ENCODE measurements at regions not wholly inside any gene's neighbourhood (a gene's known extent, or its start where the extent isn't known, plus 50 kb on each side); places are given as distances from the start of the nearest gene placed in this dataset.
"Not testable (repeated sequence)": the region's sequence is repeated elsewhere in the genome, so short reads cannot be mapped to it uniquely, and the experiment has no call there.

DNA sequence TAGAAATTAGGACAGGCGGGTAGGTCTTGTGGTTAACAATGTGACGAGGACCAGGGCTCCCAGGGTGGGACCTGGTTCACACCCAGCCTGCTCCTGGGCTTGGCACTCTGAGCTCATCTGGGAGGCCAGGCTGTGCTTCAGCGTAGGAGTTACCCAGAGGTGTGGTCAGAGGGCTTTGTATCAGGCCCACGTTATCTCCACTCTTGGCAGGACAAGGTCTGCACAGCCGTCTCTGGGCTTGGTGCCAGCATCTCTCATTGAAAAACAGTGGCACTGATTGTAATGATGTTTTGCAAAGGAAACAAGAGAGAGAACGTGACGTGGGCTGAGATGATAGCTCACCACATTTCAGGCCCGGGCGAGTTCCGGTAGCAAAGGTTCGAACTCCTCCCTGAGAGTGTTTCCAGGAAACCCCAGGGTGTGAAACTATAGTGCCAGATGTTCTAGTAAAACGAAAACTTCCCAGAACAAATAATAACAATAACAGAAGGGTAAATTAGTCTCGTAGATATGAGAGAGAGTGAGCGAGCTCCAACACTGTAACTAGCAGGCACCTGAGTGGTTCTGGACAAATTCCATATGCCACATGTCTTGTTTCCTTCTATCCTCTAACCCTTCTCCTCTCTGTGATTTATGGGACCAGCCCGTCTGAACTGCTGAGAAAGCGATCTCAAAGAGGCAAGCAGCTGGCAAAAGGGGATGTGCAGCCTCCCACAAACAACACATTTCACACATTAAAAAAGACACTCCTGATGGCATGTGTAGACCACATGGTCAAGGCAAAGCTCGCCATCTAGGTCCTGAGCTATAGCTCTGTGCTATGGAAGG is 227.3 kb downstream of the KTN1 start:
- peak; percentile 6 for DNase-seq (ENCODE audit: low spot score)

DNA sequence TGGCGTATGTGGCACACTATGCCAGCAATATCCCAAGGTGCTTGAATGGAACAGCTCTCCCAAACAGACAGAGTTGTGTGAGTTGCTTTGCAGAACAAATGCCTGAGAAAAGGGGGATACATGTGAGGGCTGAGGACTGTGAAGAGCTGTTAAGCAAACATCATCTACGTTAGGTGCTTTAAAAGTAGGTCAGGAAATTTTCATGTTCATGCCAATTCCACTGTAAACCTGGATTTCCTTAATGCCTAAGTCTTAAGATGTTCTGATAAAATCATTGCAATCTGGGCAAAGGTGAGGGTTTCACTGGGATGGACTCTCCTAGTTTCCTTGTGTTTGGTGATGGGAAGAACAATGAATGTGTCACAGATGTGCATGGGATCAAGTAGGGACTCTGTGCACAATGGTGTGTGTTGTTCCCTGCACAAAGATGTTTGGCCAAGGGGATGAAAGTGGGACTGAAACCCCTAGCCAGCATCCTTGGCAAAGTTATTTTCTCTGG is 227.9 kb downstream of the KTN1 start:
- no peak for DNase-seq (ENCODE audit: low spot score)

DNA sequence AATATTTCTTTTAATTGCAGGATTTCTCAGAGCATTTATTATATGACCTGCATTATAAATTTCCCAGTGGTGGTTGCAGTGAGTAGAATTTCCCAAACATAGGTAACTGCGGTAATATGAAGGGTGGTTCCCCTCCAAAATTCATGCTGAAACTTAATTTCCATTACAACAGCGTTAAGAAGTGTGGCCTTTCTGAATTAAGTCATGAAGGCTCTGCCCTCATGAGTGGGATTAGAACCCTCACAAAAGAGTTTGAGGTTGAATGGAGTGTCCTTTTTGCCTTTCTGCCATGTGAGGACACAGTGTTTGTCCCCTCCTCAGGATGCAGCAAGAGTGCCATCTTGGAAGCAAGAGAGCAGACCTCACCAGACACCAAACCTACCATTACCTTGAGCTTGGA is 233.6 kb downstream of the KTN1 start:
- no peak for DNase-seq (ENCODE audit: low spot score)

DNA sequence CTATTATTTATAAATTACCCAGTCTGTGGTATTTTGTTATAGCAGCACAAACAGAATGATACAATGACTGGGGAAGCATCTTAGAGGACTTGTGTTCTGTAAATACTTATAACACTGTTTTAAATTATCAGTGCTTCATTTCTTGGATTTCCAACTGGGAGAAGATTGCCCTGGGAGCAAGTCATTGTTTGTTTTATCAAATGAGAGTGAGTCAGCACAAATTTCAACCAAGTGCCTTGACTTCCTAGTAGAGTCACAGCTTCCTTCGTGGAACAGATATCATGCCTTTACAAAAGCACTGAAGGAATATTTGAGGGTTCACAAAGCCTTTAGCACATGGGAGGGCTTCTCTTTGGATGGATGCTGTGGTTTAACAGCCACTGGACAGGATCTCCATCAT is 234.1 kb downstream of the KTN1 start:
- DNase-seq (ENCODE audit: low spot score), result no peak

DNA sequence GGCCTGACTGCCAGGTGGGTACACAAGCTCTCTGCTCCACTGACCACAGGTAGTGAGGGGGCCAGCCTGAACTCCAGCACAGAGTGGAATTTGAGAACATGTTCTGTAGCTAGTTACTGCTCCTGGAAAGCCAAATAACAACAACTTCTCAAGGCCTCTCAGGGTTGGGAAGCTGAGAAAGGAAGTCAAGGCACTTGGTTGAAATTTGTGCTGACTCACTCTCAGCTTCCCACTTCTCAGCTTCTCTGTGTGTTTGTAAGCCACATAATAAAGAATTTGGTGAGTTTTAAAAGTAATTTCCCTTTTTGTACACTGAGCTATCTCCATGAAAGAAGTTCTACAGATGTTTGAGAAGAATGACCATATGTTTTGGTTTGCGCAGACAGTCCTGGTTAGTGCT is 234.9 kb downstream of the KTN1 start:
- no peak for DNase-seq (ENCODE audit: low spot score)

DNA sequence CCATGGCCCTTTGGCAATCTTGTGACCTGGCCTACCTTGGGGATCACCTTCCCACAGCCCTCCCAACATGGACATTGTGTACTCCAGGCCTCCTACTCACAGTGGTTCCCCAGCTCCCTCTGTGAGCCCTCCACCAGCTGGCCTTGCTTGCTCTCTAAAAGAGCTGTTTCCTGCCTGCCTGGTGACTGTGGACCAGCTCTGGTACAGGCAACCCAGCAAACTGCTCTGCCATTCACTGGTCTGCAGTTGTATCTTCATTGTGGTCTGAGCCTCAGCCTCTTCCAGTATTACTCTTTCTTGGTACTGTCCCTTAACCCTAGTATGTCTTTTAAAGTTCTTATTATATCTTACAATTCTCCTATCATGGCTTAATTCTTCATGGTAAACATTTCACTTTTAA is 236.2 kb downstream of the KTN1 start:
- no peak for DNase-seq (ENCODE audit: low spot score)

DNA sequence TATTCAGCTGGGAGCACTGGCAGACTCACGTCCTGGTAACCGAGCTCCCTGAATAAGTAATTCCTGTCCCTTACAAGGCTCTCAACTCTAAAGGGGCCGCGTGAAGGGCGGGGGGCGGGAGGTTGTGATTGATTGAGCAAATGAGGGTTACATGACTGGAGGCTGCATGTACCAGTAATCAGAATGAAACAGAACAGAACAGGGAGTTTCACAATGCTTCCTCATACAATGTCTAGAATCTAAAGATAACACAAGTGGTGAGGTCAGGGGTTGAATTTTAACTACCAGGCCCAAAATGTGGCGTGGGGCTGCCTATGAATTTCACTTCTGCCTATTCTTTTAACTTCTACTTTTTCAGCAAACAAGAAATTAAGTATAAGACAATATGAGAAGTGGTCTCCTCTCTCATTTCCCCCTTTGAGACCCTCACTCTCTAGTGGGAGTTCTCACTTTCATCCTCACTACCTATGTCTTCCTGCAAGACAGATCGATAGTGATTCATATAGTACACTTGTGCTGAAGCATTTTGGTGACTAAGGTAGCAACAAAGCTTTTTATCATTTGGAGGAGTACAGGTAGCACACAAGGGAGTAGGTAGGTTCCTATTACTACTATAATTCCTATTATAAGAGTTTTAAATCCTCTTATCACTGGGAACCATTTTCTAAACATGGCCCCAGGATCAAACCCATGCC is 239.8 kb downstream of the KTN1 start:
- no peak for DNase-seq (ENCODE audit: low spot score)

DNA sequence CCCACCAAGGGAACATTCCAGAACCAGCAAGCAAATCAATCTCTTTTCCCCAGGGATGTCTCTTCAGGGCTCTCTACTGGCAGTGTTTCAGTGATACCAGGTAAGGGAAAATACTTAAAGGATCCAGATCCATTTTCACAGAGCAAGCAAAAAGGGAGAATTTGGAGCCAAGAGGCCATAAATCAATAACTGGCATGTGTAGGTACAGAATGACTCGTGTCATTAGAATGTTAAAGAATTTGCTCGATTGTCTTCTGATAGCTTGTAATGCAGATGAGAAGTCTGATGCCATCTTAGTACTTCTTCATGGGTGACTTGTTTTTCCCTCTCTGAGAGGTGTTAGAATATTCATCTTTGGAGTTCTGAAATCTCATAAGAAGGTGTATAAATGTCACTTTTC is 242.9 kb downstream of the KTN1 start:
- DNase-seq (ENCODE audit: low spot score), result no peak

DNA sequence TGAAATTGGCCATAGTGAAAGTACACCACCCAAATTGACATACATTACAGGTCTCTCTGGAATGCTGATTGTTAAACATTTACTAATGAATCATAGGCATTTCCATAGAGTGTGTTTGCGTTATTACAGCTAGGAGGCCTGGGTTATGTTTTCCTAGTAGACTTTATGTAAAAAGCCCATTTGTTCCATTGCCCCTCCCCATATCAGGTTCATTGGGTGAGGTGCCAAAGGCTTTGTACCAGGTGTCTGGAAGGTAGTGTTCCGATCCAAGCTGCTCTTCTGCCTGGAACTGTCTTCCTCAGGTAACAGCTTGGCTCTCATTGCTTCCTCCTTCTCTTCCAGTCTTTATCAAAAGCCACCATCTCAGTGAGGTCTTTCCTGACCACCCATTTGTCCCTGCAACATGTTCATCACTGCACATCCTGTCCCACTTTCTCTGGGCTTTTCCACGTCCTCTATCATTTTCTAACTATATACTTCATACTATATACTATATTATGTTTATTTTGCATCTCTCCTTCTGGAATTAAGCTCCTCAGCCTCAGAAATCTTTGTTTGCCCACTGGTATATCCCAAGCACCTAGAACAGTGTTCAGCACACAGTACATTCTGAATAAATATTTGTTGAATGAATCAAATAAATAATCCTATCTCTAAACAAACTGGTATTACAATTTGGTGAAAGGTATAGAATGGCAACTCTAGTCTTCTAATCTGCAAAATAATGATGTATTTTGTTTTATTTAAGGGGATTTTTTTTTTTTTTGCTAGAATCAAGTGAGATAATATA is 252.3 kb downstream of the KTN1 start:
- no peak for DNase-seq (ENCODE audit: low spot score)

DNA sequence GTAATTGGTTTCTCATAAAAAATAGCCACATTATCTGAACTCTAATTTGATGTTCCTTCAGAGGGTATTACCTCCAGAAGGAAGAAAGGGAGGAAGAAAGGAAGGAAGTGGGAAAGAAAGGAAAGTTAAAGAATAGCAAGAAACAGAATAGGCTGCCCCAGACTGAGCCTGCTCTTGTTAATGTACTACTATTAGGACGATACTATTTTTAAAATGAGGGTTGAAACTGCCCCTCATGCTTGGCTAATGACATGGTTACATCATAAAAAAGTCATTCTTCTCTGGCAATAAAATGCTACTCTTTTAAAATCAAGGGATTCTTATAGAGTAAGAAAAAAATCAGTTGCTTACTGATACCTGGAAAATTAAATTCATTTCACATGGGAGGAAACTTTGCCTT is 253.0 kb downstream of the KTN1 start:
- no peak for DNase-seq (ENCODE audit: low spot score)

DNA sequence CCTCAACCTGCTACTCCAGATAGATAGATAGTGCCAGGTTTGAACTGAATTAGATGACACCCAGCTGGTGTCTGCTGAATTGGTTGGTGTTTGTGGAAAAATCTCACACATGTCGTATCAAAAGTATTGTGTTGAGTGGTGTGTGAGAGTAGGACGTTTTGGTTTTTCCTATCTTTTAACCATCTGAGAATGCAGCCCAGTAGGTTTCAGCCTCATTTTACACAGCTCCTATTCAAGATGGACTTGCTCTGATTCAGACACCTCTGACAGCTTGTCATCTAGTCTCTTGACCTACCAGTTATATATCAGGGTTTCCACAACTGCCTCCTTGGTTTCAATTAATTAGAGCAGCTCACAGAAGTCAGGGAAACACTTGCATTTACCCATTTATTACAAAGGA is 254.4 kb downstream of the KTN1 start:
- no peak for DNase-seq (ENCODE audit: low spot score)

DNA sequence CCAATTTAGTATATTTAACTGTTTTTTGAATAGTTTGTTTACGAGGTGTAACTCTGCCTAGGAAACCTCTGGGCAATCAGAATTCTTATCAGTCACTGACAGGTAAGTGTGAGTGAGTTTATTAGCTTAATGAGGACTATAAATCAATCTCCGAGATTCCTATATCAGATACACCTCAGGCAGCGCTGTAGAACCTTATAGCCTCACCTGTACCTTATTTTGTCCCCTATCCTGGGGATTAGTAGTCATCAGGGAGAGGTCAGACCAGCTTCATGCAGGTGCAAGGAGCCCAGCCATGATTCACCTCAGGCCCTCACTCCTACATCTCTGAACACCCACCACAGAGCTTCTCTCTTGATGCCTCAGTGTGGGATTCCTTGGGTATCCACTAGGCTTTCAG is 256.0 kb downstream of the KTN1 start:
- no peak for DNase-seq (ENCODE audit: low spot score)

DNA sequence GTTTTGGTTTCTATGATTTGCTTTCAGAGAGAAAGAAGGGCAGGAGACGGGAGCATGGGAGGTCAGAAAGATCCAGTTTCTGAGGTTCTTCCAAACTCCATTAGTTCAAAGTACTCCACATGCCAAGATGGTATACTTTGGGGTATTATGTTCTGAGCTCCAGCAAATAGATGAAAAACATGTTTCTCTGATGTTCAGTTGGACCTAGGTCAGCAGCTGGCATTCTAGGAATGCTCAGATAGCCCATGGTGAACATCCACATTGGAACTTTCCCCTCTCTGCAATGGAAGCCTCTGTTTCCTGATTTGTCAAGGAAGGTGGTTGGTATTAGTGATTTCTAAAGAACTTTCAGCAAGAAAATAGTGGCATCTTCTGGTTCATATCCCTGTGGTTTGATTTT is 257.5 kb downstream of the KTN1 start:
- DNase-seq (ENCODE audit: low spot score), result no peak

DNA sequence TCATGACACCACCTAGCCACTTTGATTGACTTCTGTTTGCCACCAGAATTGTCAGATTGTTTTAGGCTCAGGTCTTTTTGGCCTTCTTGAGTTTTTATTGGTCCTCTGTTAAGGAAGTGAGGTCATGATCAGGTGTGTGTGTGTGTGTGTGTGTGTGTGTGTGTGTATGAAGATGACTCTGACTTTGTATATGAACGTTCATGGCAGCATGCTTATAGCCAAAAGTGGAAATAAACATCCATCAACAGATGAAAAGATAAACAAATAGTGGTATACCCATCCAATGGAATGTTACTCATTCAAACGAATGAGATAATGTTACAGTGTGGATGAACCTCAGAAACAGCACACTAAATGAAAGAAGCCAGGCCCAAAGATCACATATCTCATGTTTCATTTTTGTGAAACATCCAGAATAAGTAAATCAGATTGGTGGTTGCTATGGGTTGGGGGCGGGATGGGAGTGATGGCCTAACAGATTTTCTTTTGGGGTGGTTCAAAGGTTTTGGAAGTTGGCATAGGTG is 258.6 kb downstream of the KTN1 start:
- DNase-seq (ENCODE audit: low spot score), result no peak

DNA sequence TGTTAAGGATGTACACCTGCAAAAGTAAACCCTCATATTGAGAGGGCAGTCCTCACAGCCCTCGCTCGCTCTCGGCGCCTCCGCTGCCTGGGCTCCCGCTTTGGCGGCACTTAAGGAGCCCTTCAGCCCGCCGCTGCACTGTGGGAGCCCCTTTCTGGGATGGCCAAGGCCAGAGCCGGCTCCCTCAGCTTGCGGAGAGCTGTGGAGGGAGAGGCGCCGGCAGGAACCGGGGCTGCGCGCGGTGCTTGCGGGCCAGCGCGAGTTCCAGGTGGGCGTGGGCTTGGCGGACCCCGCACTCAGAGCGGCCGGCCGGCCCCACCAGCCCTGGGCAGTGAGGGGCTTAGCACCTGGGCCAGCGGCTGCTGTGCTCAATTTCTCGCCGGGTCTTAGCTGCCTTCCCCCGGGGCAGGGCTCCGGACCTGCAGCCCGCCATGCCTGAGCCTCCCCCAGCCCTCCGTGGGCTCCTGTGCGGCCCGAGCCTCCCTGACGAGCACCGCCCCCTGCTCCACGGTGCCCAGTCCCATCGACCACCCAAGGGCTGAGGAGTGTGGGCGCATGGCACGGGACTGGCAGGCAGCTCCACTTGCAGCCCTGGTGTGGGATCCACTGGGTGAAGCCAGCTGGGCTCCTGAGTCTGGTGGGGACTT is 259.4 kb downstream of the KTN1 start:
- not testable (repeated sequence) for DNase-seq (ENCODE audit: low spot score)

DNA sequence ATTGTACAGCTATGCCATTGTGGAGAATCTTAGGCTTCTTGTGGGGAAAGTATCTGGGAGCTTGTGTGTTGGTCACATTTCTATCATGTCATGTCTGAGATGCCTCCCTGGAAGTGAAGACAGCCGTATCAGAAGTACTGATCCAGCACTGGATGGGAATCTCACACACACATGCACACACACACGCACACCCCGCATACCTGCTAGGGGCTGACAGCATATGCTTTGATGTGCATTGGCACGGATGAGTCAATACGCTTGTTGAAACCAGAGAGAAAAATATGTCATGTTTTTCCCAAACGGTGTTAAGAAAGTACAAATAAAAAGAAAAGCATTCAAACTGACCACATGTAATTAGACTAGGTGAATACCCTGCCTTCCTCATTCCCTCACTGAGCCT is 260.8 kb downstream of the KTN1 start:
- no peak for DNase-seq (ENCODE audit: low spot score)

DNA sequence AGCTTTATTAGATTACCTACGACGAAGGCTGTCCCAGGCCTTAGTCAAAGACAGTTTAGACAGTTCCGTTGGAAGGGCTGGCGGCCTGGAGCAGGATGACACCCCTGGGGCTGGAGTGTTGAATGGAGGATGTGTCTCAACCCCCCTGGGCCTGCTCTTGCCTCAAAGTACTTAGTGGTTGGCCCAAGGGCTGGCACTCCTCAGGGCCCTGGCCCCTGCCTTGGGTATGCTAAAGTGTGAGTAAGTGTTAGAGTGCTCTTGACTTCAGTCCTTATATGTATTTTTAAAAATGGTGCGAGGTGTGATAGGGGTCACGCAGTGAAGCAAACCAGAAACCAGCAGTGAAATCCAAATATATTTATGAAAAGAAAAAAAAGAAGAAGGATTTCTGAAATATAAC is 261.6 kb downstream of the KTN1 start:
- no peak for DNase-seq (ENCODE audit: low spot score)

DNA sequence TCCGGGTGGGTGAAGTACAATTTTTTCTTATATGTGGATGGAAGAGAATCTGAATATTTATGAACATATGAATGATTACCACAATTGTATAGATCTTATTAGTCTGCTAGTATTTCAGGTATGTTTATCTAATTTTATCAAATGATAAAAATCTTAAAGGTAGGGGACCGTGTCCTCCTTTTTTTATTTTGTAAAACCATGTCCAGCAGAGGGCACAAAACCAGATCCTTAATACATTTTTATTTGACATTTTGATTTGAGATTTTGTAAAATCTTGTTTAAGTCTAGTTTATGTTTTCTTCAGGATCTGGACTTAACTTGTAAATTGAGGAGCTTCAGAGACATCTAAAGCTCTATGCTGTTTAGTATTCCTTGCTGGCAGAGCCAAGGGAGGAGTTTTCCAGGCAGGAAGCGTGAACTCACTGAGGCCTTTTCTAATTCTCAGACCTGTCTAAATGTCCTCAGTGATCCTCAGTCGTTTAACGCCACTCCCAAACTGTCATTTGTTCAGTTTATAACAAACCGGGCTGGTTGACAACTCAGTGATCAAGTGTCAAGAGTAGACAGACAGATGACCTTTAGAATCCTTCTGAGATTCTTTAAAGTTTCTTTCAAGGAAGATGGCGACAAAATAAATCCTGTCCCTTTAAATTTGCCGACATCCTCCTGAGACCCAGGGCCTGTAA is 263.9 kb downstream of the KTN1 start:
- DNase-seq (ENCODE audit: low spot score), result peak; percentile 24

DNA sequence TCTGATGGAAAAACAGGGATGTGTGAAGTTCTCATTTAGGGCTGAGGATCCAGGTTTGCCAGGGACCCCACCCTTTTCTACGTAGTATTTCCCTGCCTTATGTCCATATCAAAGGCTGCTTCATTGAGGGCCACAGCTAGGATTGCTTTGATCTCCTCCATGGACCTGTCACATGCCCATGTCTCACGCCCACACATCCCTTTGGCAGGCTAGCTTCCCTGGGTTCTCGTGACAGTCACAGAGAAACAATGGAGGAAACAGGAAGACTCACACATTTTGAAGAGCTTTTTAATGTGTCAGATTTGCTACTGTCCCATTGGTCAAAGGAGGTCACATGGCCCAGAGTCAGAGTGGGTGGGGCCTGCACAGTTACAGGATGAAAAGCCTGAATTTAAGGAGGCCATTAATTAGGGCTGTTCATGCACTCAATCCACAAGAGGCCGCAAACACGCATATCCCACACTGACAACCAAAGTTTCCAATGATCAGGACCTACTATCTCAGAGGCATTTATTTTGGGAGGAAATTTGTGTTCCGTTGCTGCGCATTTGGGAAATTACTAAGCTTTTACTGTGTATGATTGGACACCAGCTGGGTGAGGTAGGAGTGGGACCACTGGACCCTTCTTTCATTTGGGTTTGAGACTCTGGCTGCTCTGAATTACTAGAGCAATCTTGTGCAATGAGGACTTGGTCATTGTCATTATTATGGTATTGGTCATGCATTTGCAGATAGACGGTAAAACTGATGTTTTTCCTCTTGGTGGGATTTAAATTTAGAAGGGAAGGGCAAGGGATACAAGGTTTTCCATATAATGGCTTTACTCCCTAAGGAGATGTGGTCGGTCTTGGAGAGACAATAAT is 266.2 kb downstream of the KTN1 start:
- DNase-seq (ENCODE audit: low spot score), result no peak

DNA sequence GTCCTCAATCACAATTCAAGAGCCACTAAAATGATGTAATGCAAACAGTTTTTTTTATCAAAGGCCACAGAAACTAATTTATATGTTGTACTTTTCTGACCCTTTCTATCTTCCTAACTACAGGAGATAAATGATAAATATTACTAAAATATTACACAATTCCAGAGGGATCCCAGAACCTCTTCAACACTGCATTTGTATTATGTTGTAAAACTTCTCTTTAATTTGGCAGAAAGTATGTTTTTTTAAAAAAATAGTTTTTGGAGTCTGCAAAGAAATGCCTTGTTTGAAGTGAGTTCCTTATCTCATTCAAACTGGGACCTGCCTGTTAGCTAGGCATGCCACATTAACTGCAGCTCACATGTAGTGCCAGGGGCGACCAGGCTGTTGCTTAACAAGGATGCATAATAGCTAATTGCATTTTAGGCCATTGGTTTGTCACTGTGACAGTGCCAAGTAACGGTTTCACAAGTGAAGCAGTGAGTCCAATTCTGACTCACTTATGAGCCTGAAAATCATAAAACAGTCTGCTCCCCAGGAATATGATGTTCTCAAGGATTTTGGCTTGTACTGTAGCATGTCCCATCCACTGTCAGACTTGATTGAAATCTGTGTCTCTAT is 266.9 kb downstream of the KTN1 start:
- peak; percentile 36 for DNase-seq (ENCODE audit: low spot score)
